GM21515 (cell line): ENCODE measurements at regions not wholly inside any gene's neighbourhood (a gene's known extent, or its start where the extent isn't known, plus 50 kb on each side); places are given as distances from the start of the nearest gene placed in this dataset.
"Not testable (repeated sequence)": the region's sequence is repeated elsewhere in the genome, so short reads cannot be mapped to it uniquely, and the experiment has no call there.

Experiments used
- ATAC-seq: cut with Tn5 transposase; IDR thresholded peaks from one replicate; pipeline ENCODE4 v1.9.1; 2021; ENCODE audit not compliant: unreplicated experiment

DNA sequence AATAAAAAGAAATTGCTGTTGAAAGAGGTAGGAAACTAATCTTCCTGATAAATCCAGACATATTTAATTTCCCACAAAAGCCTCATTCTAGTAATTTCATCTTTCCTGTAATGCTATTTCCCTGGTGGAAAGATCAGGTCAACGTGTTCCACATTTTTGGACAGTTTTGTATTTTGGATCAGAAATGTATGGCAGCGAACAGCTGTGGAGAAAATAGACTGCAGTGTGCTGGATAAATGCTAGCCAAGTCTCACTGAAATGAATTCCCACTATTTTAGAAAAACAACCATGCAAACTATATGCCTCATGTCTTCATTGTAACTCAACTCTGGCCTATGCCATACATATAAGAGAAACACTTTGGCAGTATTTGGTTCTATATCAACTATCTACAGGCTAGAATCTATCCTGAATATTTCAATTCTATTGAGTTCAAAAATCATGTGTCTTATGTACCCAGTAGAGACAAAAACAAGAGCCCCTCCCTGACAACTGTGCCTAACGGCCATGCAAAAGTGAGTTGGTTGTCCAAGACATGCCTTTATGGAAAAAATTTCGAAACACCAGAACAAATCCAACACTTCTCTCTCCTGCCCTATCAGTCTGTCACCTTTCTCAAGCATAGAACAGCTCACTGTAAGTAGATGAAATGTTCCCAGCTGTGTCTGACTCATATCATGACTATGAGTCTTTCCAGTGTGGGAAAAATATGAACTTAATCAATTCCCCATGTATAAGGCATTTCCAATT is 191.3 kb upstream of the NREP start:
- no peak for ATAC-seq

- no peak for ATAC-seq
These were observed 189.6 kb upstream of the NREP start for GRCh38 chr5:111946556-111946955.

DNA sequence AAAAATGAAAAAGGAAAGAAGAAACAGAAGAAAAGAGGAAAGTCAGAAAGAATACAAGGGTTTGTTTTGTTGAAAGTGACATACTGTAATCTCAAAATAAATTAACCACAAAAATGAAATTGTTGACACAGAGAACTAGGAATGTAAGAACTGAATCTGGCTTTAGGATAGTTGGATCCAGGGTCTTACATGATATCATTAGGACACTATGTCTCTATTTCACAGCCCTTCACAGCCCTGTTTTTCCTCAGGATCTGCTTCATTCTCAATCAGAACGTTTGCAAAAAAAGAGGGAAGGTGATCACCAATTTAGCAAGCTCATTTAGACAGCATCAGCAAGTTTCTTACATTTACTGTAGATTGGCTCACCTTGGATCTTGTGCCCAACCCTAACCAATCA is 188.5 kb upstream of the NREP start:
- ATAC-seq = no peak

DNA sequence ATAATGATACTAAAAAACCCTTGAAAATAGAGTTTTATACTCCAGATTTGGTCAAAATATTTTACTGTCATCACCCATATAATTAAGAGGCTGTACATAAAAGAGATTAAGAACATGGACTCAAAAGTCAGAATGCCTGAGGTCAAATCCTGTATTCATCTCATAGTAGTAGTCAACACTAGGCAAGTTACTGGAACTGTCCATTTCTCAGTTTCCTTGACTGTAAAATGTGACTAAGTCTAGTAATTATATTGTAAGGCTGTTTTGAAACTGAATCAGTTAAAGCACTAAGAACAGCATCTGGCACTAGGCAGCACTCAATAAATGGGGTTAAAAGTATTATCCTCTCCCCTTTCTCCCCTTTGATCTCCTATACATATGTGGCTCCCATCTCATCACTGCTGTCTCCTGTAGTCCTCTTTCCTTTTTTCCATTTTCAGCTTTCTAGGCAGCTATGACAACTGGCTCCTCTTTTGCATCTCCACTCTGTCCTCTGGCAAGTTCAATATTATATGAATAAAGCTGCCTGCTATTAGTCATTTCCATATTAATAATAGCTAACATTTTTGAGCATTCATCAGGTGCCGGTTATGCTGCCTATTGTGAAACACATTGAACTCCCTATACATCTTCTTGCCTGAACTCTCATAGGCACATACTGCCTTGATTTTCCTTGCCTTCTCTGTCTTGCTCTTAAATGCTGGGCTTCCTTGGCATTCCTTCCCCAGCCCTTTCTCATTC is 185.8 kb upstream of the NREP start:
- no peak for ATAC-seq

DNA sequence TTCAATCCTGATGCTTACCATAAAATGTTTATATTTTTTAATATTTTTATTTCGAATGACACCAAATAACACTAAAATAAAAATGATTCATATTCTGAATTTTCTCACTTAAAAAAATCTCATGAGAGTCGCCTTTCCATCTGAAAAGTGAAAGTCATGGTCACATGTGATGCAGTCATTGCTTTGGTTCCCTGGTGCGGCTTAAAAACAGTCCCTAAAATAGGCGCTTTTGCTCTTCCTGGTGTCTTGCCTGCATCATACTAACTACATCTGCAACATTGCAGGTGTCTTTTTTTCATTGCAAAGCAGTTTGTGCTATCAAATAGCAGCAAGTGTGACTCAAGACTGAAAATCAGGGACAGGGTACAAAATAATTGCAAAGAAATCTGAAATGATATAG is 185.2 kb upstream of the NREP start:
- ATAC-seq = no peak

DNA sequence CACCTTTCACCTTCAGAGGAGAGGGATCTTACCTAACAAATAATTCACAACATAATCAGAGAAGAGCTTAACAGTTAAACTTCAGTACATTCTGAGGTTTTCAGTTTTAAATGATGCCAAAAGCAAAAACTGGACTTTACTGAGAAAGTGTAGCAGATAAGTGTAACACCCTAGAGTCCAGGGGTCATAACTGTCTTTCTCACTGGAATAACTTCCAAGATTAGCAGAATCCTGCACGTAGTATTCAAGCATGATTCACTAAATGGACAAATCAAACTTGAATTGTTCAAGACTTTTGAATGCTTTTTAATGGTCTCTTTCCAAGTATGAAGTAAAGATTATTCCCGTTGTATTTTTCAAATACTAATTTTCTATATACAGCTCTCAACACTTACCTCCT is 180.1 kb upstream of the NREP start:
- no peak for ATAC-seq

DNA sequence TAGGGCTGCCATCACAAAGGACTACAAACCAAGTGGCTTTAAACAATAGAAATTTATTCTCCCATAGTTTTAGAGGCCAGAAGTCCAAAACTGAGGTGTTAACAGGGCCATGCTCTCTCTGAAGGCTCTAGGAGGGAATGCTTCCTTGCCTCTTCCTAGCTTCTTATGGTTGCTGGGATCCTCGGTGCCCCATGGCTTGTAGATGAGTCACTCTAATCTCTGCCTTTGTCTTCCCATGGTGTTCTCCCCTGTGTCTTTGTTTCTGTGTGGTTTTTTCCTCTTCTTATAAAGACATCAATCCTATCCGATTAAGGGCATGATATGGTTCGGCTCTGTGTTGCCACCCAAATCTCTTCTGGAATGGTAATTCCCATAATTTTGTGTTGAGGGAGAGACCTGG is 178.8 kb upstream of the NREP start:
- ATAC-seq = no peak

- no peak for ATAC-seq
These were observed 178.0 kb upstream of the NREP start for GRCh38 chr5:111935009-111935408.

DNA sequence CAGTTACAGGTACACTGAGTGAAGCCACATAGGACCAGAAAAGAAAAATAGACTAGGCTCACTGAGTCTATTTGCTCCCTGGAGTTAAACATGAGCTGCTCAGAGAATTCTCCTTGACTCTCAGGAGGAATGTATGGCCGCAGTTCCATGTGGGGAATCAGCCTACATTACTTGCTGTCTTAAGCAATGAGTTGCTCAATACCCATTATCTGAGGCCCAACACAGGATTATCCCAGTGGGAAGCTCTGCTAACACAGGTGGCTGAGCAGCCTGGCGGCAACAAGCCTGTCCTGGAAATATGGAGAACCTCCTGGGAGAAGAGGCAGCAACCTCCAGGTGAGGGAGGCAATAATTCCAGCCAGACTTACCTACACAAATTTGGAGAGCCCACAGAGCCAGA is 177.5 kb upstream of the NREP start:
- no peak for ATAC-seq

DNA sequence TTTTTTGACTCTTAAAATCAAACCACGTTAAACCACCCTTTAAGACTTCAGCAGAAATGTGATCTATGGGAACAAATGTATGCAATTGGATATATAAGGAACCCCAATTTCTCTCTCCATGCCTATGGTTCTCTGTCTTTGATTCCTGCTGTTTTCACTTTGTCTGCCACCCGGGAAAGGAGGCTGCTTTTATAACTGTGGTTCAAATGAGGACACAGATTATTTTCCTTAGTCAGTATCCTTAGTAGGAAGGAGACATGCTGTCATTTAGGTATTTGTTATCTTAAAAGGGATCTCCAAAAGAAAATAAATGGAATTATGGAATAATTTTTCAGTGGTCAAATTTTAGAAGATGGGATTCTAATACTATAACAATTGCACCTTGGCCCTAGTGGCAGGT is 176.1 kb upstream of the NREP start:
- ATAC-seq = no peak

GRCh38 chr5:111932628-111933027 is 175.6 kb upstream of the NREP start:
- ATAC-seq = no peak

- no peak for ATAC-seq
These were observed 175.2 kb upstream of the NREP start for GRCh38 chr5:111932199-111932598.

GRCh38 chr5:111931655-111932054 is 174.7 kb upstream of the NREP start:
- ATAC-seq = no peak

- ATAC-seq = no peak
These were observed 174.0 kb upstream of the NREP start for GRCh38 chr5:111930905-111931461.

GRCh38 chr5:111930449-111930848 is 173.5 kb upstream of the NREP start:
- no peak for ATAC-seq

GRCh38 chr5:111929867-111930266 is 172.9 kb upstream of the NREP start:
- ATAC-seq = no peak

GRCh38 chr5:111929261-111929660 is 172.3 kb upstream of the NREP start:
- ATAC-seq = no peak

GRCh38 chr5:111928511-111928910 is 171.5 kb upstream of the NREP start:
- no peak for ATAC-seq

GRCh38 chr5:111927191-111927590 is 170.2 kb upstream of the NREP start:
- ATAC-seq = no peak

DNA sequence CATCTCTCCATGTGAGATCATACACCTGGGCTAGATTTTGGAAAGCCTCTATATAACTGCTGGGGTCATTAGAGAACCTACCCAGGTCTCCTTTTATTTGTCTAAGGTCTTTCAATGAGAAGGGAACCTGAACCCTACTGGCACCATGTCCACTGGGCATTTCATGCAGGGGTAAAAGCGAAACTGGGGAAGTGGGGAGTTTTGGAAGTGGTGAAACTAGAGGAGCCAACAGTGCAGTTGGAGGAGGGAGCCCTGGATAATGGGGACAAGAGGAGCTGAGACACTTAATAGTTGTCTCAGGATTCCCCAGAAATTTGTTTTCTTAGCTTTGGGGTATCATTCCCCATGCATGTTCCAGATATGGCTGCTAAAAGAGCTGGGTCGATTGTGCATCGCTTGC is 169.0 kb upstream of the NREP start:
- ATAC-seq = no peak

- ATAC-seq = no peak
These were observed 165.3 kb upstream of the NREP start for GRCh38 chr5:111922344-111922743.

DNA sequence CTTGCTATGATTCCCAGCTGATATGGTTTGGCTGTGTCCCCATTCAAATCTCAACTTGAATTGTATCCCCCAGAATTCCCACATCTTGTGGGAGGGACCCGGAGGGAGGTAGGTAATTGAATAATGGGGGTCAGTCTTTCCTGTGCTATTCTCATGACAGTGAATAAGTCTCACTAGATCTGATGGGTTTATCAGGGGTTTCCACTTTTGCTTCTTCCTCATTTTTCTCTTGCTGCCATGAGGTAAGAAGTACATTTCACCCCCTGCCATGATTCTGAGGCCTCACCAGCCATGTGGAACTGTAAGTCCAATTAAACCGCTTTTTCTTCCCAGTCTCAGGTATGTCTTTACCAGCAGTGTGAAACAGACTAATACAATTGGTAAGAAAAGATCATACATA is 164.7 kb upstream of the NREP start:
- not testable (repeated sequence) for ATAC-seq
